ENCODE measurements at regions not wholly inside any gene's neighbourhood (a gene's known extent, or its start where the extent isn't known, plus 50 kb on each side); places are given as distances from the start of the nearest gene placed in this dataset.
"Not testable (repeated sequence)": the region's sequence is repeated elsewhere in the genome, so short reads cannot be mapped to it uniquely, and the experiment has no call there.

DNA sequence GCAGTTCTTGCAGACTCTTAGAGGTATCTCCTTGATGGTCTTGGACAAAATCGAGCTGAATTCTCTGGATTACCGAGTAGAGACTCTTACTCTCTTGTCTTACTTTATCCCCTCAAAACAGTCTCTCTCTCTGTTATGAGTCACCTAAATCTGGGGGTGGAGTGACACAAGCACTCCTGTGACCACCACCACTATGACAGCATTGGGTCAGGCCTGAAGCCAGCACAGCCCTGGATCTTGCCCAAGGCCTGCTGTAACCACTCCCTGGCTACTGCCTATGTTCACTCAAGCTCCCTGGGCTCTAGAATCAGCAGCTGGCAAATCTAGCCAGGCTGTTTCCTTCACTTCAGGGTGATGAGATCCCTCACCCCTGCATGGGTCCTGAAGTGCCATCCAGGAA is 662.5 kb downstream of the LUZP2 start:
- DNase-seq, result no peak

DNA sequence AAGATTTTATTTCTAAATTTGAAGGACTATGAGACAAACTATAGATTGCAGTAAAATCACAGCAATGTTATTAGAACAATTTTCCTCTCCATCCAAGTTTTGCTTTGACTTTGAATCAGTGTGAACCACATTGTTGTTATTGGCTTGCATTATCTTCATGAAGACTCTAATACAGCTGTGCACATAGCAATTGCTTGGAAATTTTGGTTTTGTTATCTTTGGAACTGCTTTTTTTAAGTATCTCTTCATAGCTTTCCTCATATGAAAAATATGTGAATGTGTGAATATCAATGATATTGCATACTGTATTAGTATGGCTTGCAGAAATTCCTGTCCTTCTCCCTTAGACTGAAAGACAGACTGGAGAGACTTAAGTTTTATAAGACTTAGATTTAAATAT is 666.6 kb downstream of the LUZP2 start:
- DNase-seq, result no peak

DNA sequence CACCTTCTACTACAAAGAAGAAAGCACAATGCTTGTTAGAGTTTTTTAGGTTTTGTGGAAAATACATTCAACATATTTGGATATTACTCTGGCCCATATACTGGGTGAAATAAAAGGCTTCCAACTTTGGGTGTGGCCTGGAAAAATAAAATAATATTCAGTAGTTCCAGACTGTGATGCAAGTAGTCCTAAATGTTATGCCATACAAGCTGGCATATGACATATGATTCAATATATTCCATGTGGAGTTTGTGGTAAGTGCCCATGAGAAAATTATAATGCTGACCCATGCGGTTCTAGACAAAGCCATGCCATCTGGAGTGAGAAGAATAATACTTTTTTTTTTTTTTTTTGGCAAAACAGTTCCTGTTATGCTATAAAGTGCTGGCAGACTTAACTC is 683.3 kb downstream of the LUZP2 start:
- DNase-seq, result no peak

DNA sequence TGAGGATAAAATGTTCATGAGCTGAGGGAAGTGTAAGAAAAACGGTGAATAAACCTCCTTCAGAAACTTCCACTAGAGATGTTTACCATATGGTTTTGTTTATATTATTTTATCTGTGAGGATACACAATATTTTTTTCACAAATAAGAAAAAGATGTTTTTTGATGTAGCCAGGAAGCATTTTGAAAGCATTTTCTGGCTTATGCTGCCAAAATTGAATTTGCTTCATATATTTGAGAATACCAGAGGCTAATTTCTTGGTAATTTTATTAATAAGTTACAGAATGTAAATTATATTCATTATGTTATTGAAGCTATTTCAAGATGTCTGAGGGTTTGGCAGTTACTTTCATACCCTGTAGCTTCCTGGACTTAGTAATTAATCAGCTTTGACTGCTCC is 686.6 kb downstream of the LUZP2 start:
- DNase-seq, result no peak

DNA sequence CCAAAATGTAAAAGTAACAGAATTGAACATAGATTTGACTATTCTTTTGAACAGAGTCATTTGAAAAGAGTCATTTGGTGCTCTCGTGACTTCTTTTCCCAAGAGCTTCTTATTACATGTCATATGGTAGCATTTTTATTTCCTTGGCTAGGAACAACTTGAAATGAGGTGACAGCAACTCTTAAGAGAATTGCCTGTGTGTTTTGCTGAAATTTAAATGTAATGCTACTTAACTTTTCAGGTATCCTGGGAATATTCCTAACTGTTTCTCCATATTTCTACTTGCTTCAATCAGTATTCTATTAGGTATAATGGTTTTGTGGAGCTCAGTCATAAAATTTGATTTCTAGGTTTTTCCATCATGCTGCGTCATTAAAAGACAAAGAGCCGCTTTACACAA is 700.7 kb downstream of the LUZP2 start:
- no peak for DNase-seq

DNA sequence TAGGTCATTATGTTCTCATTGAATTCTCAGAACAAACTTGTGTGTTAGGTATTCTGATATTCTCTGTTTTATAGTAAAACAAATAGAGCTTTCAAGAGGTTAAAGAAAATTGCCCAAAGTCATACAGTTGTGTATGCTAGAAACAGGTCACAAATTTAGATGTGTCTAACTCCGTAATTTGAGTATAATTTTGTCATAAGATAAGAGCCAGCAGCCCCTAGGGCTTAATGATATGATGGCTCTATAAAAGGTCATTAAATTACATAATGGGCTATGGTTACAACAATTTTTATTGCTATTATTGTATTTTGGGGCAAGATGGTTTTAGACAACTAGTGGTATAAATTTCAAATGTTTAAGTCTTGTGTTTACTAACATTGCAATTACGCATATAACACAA is 701.9 kb downstream of the LUZP2 start:
- no peak for DNase-seq

DNA sequence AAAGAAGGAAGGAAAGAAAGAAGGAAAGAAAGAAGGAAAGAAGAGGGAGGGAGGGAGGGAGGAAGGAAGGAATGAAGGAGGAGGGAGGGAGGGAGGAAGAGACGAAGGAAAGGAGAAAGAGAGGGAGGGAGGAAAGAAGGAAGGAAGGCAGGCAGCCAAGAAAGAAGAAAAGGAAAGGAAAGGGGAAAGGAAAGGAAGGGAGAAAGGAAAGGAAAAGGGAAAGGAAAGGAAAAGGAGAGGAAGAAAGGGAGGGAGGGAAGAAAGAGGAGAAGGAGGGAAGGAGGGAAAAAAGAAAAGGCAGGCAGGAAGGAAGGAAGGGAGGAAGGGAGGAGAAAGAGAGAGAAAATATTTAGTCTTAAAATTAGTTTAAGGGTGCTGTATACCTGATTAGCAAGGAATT is 704.1 kb downstream of the LUZP2 start:
- DNase-seq, result no peak

DNA sequence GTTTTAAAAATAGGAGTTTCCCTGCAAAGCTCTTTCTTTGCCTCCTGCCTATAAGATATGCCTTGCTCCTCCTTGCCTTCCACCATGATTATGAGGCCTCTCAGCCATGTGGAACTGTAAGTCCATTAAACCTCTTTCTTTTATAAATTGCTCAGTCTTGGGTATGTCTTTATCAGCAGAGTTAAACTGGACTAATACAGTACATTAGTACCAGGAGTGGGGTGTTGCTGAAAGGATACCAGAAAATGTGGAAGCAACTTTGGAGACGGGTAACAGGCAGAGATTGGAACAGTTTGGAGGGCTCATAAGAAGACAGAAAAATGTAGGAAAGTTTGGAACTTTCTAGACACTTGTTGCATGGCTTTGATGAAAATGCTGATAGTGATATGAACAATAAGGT is 709.9 kb downstream of the LUZP2 start:
- no peak for DNase-seq

DNA sequence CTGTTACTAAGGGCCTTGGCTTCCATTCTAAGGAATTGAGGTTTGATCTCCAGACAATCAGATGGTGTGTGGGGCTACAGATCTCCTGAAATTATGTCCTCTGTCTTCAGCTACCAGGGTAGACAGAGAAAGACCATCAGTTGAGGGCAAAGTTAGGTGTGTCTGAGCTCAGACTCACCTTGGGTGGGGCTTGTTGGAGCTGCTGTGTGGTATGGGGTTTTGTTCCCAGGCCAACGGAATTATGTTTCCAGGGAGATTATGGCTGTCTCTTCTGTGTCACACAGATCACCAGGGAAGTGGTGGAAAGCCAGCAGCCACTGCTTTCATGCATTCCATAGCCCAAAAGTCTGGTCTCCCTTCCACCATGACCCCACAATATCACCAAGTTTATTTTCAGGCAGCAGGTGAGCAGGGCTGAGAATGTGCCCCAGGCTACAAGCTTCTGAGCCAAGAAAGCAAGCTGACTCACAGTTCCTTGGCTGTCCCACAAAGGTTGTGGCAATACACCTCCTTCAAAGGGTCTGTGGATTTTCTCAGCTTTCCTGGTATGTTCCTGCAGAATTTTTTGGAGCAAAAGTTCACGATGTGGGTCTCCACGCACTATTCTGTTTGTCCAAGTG is 714.9 kb downstream of the LUZP2 start:
- DNase-seq, result no peak

DNA sequence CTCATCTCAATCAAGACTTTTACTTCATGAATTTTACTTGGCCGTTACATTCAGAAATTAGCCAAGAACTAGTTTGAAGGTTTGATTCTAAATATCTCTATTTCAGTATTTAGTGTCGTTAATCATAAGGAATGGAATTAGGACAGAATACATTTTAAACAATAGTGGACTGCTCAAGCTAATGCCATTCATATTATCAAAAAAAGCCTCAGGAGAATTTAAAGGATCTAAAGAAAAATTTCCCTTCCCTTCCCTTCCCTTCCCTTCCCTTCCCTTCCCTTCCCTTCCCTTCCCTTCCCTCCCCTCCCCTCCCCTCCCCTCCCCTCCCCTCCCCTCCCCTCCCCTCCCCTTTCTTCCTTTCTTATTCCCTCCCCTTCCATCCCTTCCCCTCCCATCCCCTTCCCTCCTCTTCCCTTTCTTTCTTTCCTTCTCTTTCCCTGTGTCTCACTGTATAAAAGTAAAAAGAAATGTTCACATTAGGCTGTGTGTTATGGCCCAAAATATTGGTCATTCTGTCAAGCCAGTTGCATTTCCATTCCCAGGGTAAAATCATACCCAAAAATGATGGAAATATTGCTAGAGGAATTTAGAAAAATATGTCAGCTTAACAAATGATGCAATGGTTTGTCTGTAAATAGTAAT is 717.8 kb downstream of the LUZP2 start:
- no peak for DNase-seq

DNA sequence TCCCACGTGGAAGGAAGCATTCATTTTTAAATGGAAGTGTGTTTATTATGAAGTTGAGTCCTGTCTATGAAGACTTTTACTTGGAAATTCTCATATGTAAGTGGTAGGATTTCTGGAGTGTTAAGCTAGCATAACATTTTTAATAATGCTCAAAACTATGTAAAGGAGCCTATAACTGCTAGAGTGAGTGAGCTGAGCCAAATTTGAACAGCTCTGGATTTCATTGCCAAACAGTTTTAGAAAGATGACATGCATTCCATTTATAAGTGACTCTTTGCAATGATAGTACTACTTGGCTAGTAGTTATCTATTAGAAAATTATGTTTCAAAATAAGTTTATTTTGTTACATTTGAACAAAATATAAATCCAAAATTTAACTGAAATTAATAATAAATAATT is 721.2 kb downstream of the LUZP2 start:
- DNase-seq, result no peak

DNA sequence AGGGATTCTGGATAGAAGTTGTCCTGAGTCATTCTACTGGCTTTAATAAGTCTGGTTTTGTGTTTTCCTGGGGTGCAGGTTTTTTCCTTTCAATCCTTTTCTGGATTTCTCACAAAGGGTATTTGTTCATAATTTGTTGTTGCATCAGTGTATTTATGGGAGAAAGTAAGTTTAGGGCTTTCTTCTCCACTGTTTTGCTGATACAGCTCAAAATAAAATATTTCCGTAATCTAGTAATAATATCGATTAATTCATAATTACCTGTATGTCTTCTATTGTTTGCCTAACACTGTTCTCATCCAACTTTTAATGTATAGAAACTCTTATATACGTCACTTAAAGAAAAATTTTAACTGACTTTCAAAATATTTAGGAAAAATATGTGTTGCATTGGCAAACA is 728.2 kb downstream of the LUZP2 start:
- DNase-seq, result no peak

DNA sequence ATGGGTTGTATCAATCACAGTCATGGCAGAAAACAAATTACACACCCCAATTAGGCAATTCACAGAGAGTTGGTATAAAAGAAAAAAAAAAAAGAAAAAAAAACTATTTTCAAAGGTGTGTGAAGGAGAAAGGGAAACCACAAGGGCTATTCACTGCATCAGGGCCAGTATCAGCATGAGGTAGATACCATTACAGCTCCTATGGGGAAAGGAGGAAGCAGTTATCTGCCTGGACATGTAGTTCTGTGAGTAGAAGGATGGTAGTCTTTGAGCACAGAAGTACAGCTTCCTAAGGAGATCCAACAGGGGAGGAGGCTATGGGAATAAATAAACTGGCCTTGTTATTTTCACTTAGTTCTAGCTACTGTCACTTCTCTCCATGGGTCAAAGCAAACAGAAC is 746.1 kb downstream of the LUZP2 start:
- no peak for DNase-seq

DNA sequence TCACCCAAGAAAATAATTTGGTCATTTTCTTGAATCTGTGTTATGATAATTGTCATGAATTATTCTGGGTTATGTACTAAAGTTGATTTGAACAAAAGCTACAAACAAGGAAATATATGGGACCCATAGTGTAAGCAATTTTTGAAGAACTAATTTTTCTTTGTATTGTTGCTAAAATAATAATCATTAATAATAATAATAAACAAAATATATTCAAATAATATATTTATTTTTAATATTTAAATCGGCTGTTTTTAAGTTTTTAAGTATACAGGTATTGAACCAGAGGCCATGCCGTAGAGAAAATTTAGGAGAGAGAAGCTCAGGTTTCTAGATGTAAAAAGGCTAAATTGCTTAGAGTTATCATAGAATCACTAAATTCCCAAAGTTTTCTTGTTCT is 747.3 kb downstream of the LUZP2 start:
- no peak for DNase-seq

DNA sequence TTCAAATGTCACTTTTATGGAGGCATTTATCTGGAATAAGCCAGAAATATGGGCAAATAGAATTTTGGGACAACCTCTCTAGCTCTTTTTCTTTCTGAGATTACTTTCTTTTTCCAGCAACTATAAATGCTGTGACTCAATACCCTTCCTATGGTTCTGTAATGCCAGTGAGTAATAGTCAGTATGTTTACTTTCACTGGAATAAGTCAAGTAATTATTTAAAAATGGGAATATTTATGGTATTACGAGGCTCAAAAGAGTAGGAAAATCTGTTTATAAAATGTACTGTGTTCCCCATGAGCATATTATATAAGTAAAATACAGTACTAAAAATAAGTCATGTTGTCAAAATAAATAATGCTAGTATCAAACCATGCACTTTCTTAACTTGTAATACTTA is 750.5 kb downstream of the LUZP2 start:
- no peak for DNase-seq

DNA sequence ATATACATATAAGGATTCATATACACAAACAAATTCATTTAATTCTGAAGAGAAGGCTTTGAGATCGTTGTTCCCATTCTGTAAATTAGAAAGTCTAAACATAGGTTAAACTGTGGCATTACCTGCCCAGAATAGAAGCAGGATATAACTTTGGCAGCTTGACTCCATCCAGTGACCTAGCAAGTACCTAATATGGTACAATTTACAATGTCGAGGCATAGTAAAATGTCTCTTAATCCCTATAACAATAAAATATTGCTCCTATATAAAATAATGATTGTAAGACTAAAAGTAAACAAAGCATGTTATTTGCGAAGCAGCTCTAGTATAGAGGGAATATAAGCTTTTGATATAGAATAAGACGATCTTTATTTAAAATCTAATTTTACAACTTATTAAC is 756.0 kb downstream of the LUZP2 start:
- no peak for DNase-seq

DNA sequence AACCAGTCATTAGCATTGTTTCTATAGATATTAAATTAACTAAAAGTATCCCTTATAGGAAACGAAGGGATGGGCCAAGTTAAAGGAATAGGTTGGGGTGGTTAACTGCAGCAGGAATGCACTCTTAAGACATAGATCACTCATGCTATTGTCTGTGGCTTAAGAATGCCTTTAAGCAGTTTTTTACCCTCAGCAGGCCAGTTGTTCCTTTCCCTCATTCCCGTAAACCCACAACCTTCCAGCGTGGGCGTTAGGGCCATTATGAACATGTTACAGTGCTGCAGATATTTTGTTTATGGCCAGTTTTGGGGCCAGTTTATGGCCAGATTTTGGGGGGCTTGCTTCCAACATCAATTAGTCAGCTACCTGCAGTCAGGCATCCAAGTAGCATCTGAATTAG is 767.0 kb downstream of the LUZP2 start:
- not testable (repeated sequence) for DNase-seq

DNA sequence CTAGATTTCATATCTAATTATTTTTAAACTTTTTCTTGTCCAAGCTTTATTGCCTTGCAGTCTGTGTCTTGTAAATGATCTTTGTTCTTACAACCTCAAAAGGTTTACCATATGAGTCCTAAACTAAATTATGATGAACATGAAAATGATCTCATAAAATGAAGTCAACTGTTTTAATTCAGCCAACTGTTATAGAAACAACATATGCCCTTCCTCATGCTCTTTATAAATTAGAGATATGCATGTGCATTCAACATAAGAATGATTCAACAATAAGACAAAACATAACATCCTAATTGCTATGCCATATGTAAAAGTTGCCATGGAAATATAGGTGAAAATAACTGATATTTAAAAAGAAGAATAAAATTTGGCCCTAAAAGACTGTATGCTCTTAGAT is 774.4 kb downstream of the LUZP2 start:
- DNase-seq, result no peak

DNA sequence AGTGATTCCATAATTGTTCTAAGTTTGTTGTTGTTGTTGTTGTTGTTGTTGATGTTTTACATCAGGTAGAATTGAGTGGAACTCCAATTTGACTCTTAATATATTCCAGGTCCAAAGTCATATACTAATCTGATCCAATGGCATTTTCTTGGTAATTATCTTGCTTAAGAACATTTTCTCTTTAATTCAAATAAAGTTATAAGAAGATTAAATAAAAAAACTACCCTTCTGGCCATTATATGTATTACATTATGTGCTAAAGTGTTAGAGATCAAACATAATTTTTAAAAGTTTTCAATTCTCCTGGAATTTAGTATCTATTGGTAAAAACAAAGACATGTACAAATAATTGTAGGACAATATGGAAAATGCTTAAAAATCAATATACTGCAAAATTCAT is 775.4 kb downstream of the LUZP2 start:
- DNase-seq, result no peak

DNA sequence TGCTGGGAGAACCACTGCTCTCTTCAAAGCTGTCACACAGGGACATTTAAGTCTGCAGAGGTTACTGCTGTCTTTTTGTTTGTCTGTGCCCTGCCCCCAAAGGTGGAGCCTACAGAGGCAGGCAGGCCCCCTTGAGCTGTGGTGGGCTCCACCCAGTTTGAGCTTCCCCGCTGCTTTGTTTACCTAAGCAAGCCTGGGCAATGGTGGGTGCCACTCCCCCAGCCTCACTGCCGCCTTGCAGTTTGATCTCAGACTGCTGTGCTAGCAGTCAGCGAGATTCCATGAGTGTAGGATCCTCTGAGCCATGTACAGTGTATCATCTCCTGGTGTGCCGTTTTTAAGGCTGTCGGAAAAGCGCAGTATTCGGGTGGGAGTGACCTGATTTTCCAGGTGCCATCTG is 784.0 kb downstream of the LUZP2 start:
- DNase-seq, result not testable (repeated sequence)

DNA sequence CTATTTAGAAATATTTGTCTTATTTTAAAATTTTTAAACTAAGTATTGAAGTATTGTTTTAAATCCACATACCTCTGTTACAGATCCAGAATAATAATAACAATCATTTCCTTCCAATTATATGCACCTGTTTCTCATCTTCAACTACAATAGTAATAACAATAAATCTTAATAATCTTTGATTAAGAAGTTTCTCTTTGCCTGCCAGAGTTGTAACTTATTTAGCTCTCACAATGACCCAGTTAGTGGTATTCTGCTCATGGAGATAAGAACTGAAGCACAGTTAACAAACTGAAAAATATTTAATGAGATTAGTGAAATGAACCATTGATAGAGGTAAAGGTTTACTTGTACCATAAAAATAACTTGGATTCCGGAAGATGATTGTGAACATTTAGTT is 796.3 kb downstream of the LUZP2 start:
- no peak for DNase-seq

DNA sequence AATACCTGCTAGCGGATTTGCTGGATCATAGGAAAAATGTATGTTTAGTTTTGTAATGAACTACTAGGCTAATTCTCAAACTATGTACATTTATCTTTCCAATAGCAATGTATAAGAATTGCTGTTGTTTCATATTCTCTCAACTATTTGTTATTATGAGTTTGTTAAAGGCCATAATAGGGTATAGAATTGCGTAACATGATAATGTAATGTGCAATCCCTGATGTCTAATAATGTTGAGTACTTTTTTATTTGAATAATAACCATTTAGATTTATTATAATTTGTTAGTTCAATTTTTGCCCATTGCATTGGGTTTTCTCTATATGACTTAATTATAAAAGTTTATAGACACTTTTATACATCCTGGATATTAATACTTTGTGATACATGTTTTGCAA is 801.6 kb downstream of the LUZP2 start:
- no peak for DNase-seq

DNA sequence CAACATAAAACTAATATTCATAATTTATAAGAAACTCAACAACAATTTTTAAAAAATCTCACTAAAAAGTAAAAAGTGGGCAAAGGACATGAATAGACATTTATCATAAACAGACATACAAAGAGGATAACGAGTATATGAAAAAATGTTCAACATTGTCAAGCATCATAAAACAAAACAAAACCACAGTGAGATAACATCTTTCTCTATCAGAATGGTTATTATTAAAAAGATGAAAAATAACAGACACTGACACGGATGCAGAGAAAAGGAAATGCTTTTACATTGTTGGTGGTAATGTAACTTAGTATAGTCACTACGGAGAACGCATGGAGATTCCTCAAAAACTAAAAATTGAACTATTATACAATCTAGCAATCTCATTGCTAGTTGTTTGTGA is 813.0 kb downstream of the LUZP2 start:
- DNase-seq, result no peak

DNA sequence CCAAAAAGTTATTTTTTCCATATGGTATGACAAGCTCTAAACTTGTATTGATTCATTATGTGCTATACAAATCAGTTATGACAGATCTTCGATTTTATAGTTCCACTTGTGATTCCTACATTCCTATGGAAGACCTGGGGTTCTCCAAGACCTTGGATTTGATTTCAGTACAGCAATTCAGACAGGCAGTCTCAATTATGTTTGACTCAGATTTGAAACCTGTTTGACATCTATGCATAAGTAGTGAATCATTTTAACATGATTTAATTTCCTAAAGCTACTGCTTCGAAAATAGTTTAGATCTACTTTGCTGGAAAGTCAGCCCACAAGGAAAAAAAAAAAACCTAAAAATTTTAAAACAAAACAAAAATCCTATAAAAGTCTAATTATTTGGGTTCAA is 820.4 kb downstream of the LUZP2 start:
- no peak for DNase-seq

DNA sequence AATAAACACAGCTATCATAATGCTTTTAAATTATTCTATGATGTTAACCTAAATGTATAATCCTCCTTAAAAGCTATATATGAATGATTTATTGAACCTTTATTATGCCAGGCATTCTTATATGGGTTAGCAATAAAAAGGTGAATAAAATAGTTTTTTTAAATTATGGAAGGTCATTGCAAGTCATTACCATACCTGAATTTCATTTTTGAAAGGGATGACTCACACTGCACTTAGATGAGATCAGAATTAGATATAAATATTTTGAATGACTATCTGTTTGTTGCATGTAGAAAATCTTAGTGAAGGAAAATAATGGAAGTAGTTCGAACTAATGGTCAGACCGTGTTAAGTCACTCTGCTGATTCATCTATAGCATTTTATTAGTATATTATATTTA is 822.3 kb downstream of the LUZP2 start:
- no peak for DNase-seq

DNA sequence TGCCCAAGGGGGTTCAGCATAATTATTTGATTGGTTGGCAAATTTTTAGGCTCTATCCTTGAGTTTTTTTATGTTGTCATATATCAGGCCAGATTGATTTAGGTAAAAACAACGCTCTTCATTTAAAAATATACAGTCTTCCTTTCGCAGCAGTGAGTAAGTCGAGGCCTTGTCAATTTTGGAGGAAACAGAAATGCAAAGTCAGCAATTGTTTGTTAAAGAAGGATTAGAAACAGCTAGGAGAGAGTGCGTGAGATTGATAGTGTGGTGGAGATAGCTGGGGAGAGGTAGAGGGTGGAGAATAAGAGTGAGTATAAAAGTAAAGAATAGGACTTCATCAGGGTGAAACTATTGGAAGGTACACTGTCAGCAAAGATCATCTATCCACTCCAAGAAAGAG is 830.8 kb downstream of the LUZP2 start:
- no peak for DNase-seq
